Stimulated activated CD8-positive, alpha-beta memory T cell treated with anti-CD3 and anti-CD28 coated beads, Interleukin-2, amount 100 ng/mL, for 1 hour (primary cell): ENCODE measurements at regions not wholly inside any gene's neighbourhood (a gene's known extent, or its start where the extent isn't known, plus 50 kb on each side); places are given as distances from the start of the nearest gene placed in this dataset.

Experiments used
- DNase-seq, 2 donors: peaks; one replicate each; pipeline ENCODE4 v3.0.0-alpha.2; 2020; ENCODE audit warnings: low read depth in 2 of 2

- DNase-seq, result no peak
These were observed 122.1 kb upstream of the CAND1 start for GRCh38 chr12:67147030-67147429.

- no peak for DNase-seq
These were observed 121.7 kb upstream of the CAND1 start for GRCh38 chr12:67147447-67147846.

GRCh38 chr12:67148265-67148664 lies 120.9 kb upstream of the CAND1 start:
- no peak for DNase-seq

GRCh38 chr12:67151886-67152285 lies 117.3 kb upstream of the CAND1 start:
- DNase-seq, result no peak

GRCh38 chr12:67152451-67152850 lies 116.7 kb upstream of the CAND1 start:
- DNase-seq, result no peak

GRCh38 chr12:67154901-67155300 lies 114.3 kb upstream of the CAND1 start:
- no peak for DNase-seq

GRCh38 chr12:67155863-67156262 lies 113.3 kb upstream of the CAND1 start:
- no peak for DNase-seq

GRCh38 chr12:67161322-67161918 lies 107.7 kb upstream of the CAND1 start:
- peak in 1 of 2 donors; percentile 1 for DNase-seq

GRCh38 chr12:67173258-67173657 lies 95.9 kb upstream of the CAND1 start:
- no peak for DNase-seq

- DNase-seq, result no peak
These were observed 86.6 kb upstream of the CAND1 start for GRCh38 chr12:67182551-67182950.

GRCh38 chr12:67193704-67194103 lies 75.5 kb upstream of the CAND1 start:
- no peak for DNase-seq

GRCh38 chr12:67200386-67200785 lies 68.8 kb upstream of the CAND1 start:
- DNase-seq, result no peak

- DNase-seq, result no peak
These were observed 67.0 kb upstream of the CAND1 start for GRCh38 chr12:67202011-67202677.

- DNase-seq, result no peak
These were observed 66.5 kb upstream of the CAND1 start for GRCh38 chr12:67202678-67203012.

- no peak for DNase-seq
These were observed 60.7 kb upstream of the CAND1 start for GRCh38 chr12:67208281-67209067.

- DNase-seq, result no peak
These were observed 58.1 kb upstream of the CAND1 start for GRCh38 chr12:67211029-67211428.

GRCh38 chr12:67211494-67211893 lies 57.7 kb upstream of the CAND1 start:
- DNase-seq, result no peak

GRCh38 chr12:67217647-67218046 lies 51.5 kb upstream of the CAND1 start:
- DNase-seq, result no peak
